ENCODE measurements at regions not wholly inside any gene's neighbourhood (a gene's known extent, or its start where the extent isn't known, plus 50 kb on each side); places are given as distances from the start of the nearest gene placed in this dataset.
"Not testable (repeated sequence)": the region's sequence is repeated elsewhere in the genome, so short reads cannot be mapped to it uniquely, and the experiment has no call there.

GRCh38 chr5:2063380-2063779, 180.7 kb upstream of the IRX4 start:
- DNase-seq = not testable (repeated sequence)

DNA sequence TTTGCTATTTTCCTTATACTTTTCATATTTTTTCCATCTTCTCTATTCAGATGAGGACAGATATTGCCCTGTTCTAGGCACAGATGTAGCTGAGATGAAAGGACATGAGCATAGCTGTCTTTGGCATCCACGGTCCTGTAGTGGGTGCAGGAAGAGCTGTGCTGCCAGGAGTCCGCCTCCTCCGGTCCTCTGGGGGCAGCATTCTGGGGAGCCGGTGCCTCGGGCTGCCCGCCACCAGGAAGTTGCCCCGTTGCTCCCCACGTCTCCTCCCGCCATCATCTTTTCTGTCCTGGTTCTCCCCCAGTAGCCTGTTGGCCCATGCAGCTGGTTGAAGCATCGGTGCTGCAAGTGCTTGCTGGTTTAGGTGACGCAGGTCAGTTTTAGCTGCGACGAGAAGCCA, 170.0 kb upstream of the IRX4 start:
- DNase-seq = no peak

DNA sequence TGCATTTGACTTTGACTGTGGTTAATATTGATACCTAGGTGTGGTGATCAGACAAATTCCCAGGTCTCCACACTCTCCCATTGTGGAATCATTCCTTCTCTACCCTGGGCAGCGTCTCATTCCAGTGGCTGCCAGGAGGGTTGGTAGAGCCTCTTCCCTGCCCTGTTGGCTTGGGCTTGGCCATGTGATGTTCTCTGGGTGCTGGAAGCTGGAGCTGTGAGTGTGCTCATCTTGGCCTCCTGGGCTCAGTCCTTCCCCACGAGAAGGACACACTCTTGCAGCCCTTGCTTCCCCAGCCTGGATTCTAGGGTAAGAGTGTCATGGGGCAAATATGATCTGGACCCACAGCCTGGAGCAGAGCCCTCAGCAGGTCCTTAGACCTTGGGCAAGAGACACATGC, 167.2 kb upstream of the IRX4 start:
- DNase-seq = no peak

- DNase-seq = no peak
These were observed 165.9 kb upstream of the IRX4 start for GRCh38 chr5:2048664-2049063.

DNA sequence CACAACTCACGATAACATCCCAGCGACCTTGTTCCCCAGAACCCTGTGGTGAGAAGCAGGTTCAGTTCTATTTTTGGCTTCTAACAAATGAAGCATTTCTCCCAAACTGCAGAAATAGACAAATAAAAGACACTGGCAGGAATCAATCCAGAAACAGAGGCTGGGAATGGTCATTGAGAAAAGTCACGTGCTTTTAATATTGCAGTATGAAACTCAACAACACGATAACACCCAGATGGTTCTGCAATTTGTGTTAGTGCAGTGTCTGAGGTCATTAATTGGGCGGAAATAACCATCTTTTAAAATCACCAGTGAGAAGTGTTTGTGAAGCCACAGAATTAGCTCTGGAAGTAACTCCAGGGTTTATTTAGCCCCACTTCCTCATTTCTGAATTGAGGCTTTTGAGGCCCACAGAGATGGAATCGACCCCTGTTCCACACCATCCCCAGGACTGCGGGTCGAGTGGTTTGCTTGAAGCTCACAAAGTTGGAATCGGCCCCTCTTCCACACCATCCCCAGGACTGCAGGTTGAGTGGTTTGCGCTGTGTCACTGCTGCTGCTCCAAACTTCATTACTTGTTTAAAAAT, 164.7 kb upstream of the IRX4 start:
- no peak for DNase-seq

DNA sequence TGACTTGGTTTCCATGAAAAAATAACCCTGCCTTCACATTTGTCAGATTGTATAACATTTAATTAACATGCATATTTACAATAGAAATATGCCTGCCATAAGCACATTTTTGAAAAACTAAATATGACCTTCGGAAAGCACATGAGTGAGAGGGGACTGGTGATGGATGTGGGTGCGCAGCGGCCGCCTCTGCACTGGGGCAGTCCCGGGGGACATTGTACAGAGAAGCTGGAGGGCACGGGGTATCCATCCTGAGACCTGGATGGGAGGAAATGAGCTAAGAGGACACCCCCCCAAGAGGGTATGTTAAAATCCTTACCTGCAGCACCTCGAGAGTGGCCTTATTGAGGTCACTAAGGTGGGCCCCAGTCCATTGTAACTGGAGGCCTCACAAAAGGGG, 161.3 kb upstream of the IRX4 start:
- no peak for DNase-seq

DNA sequence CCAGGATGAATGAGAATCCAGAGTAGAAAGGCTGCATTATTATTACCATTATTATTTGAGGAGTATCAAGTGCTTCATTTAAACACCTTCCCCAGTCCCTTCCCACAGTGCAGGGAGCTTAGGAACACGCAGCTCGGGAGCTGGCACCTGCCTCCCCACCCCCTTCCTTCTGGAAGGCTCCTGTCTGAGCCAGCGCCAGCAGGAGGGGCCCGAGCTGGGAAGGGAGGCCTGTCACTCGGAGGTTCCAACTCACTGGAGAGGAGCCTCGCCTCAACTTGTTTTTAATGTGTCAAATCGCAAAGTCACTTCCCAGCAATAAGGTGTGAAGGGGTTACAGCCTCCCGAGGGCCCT, 156.4 kb upstream of the IRX4 start:
- DNase-seq = no peak

DNA sequence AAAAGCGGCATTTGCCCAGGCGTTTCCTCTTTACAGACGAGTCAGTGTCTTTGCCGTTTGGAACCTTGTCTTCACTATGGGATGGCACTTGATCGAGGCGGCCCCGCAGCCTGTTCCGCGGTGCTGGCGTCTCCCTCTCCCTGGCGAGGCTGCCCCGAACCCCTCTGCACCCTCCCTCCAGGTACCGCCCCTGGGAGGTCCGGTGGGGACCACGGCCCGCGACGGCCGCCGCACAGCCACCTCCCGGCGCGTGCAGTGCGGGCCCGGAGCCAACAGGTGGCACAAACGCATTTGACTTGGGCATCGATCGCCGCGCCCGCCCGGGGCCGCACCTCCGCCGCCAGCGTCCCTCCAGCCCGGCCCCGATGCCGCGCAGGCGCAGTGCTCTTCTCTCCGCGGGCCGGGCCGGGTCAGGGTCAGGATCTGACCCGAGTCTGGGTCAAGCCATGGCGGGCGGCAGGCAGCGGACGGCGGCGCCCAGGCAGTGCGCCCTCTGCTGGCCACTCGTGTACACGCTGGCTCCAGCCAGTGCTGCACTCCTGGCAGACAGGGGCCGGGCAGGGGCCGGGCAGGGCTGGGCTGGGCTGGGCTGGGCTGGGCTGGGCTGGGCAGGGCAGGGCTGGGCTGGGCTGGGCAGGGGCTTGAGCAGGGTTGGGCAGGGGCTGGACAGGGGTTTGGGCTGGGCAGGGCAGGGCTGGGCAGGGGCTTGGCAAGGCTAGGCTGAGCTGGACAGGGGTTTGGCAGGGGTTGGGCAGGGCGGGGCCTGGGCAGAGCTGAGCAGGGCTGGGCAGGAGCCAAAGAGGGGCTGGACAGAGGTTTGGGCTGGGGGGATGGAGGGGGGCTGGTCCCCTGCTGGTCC, 155.8 kb upstream of the IRX4 start:
- peak; percentile 68 for DNase-seq

DNA sequence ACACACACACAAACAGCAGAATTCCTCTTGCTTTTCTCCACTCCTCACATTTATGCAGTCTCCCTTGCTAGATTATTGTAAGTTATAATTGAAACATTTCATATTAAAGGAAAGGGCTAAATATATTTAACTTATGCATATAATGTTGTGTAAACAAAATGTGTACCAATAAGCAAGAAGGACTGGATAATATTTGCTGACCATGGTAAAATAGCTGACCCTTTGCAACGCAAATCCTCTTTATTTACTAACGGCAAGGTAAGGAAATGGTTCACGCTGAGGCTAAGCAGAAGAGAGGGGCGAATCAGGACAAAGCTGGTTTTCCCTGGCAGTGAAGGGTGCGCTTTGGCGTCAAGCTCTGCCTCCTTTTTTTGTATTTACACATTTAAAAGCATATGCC, 154.2 kb upstream of the IRX4 start:
- DNase-seq = no peak

GRCh38 chr5:2032432-2032831, 149.7 kb upstream of the IRX4 start:
- no peak for DNase-seq

GRCh38 chr5:2031581-2031980, 148.9 kb upstream of the IRX4 start:
- no peak for DNase-seq

DNA sequence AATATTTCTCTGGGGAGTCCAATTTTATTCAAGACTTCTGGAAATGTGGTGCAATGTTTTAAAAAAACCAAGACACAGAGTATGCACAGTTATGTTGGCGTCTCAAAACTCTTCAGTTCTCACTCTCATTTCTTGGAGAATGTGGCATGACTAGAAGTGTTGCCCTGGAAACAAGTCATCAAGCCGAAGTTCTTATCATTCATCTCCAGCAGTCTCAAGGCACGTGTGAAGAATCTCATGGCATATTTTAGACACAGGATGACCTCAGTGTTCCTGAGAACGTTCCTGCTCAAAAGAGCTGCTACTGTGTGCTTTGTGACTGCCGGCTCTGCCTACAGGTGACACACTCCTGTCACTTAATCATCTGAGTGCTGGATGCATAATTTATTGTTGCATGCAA, 147.4 kb upstream of the IRX4 start:
- DNase-seq = no peak

DNA sequence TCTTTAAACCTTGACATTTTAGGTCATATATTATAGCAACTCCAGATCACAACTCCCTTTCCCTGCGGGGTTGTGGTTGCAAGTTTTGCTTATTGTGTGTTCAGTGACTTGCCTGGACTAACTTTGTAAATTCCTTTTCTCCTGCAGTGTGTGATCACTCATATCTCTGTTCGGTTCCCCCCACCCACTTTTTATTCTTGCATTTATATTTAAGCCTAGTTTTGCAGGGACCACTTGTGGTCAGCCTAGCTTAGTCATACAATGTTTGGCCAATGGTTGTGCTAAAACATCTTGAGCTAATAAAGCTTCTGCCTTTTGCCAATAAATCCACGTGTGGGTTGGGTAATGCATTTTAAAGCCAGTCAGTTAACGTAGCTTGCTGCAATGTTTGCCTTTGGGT, 146.5 kb upstream of the IRX4 start:
- no peak for DNase-seq

- no peak for DNase-seq
These were observed 145.1 kb upstream of the IRX4 start for GRCh38 chr5:2027790-2028189.

GRCh38 chr5:2024986-2025721, 142.4 kb upstream of the IRX4 start:
- DNase-seq = no peak

GRCh38 chr5:2023196-2023595, 140.5 kb upstream of the IRX4 start:
- DNase-seq = no peak

DNA sequence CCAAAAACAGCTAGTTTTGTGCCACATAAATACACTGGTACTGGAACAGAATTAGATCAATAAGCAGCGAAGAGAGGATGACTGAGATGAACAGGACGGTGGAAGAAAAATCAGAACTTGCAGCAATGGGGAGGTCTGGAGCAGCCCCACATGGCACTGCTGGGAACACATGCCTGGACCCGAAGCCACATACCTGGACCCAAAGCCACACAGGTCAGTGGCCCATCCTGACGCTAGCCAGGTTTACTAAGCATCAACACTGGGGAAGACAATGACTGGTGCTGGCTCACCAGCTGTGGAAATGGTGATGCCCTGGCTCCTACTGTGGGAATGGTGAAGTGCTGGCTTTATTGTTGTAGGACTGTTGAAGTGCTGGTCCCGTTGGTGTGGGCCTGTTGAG, 139.7 kb upstream of the IRX4 start:
- DNase-seq = no peak

- no peak for DNase-seq
These were observed 138.9 kb upstream of the IRX4 start for GRCh38 chr5:2021484-2022176.

DNA sequence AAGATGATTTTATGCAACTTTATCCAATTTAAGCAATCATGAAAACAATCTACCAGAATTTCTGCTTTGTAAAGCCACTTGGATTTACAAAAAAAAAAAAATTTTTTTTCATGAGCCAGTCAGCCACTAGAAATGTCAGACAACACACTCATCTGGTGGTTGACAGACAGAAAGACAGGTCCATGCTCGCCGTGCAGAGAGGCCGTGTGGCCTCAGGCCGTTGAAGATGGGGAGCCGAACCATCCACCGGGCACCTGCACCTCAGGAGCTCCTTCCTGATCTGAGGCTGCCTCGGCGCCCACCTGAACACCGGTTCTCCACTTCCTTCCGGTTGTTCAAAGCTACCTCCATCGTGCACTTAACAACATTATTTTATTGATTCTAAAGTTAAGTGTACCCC, 138.0 kb upstream of the IRX4 start:
- DNase-seq = no peak

GRCh38 chr5:2019716-2020115, 137.0 kb upstream of the IRX4 start:
- DNase-seq = no peak

- no peak for DNase-seq
These were observed 135.6 kb upstream of the IRX4 start for GRCh38 chr5:2018390-2018724.

DNA sequence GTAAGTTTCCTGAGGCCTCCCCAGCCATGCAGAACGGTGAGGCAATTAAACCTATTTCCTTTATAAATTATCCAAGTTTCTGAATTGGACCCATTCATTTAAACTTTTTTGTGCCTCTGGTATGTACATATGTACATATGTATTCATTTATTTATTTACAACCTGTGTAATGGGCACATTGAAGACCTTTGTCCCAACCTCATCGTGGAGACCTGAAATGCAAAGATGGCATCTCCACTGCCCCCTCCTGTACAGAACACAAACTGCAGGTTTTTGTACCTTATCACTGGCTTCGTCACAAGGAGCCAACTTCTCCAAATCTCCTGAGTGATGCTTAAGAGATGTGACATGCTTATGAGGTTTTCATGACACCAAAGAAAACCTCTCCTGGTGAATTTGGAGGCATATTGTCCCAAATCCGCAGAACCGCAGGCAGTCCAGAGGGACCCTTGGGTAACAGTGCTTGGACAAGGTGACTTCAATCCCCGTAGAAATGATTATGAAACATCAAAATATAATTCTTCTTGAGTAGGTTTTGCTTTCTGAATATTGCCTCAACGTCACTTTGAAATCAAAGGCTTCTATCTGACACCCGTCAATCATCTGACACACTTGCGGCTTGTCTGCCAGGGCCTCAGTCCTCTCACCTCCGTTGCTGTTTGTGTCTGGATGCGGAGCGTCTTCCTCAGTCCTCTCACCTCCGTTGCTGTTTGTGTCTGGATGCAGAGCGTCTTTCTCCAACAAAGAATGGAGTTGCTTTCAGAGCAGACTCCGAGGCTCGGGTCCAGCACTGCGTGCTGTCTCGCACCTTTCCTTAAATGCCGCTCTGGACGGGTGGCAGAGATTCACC, 135.0 kb upstream of the IRX4 start:
- peak; percentile 31 for DNase-seq

- DNase-seq = no peak
These were observed 133.2 kb upstream of the IRX4 start for GRCh38 chr5:2015961-2016360.

Data from CD4-positive, alpha-beta T cell treated with Interleukin-17A for 4 hours (primary cell).